HG02623 (cell line): ENCODE measurements at regions not wholly inside any gene's neighbourhood (a gene's known extent, or its start where the extent isn't known, plus 50 kb on each side); places are given as distances from the start of the nearest gene placed in this dataset.

Experiments
- ATAC-seq: cut with Tn5 transposase; IDR thresholded peaks from one replicate; pipeline ENCODE4 v1.9.1; 2021; ENCODE audit warnings: moderate library complexity; ENCODE audit not compliant: unreplicated experiment

- no peak for ATAC-seq
Measured at GRCh38 chr10:78910886-78911285, 157.9 kb upstream of the ZMIZ1 start.

DNA sequence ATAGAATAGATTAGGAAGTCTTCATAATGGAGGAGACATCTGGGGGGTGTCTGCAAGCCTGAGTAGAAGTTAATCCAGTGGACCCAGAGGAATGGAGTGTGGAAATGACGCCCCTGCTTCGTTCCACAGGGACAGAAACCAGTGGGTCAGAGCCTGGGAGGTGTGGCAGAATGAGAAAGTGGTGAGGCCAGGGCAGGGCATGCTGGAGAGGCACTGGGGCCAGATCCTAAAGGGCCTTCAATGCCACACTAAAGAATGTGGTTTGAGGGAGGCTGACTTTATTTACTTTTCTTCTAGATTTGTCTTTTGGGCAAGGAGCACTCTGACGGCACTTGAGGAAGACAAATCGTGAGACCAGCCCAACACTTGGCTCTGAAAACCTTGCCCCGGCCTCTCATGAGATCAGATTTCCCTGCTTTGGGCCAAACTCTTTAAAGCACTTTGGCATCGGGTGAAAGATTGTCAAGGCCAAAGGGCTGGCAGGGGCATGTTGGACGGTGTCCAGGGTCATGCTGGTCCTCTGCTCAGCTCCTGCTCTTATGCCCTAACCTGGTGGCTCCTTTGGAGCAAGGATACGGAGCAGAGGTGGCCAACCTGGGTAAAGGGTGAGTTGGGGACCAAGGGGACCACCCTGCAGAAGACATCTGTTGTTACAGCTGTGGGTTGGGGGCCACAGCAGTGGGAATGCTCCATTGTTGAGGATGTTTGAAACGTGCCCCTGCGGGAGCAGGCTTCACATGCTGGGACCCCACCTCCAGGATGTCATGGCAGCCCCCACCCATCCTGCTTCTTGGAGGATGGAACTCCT, 157.0 kb upstream of the ZMIZ1 start:
- no peak for ATAC-seq

GRCh38 chr10:78912361-78913218, 156.2 kb upstream of the ZMIZ1 start:
- ATAC-seq, result no peak

- ATAC-seq, result no peak
Measured at GRCh38 chr10:78913219-78914059, 155.3 kb upstream of the ZMIZ1 start.

DNA sequence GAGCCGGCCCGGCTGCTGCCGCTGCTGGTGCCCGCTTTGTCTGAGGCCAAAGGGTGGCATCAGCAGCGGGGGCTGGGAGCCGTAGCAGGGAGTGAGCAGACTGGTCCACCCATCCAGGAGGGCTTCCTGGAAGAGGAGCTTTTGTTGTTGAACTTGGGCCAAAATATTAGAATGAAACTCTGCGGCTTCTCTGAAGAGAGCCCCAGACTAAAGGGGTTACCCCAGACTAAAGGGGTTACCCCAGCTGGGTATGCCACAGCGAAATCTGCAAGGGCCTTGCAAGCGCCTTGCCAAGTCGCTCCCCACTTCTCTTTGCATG, 154.7 kb upstream of the ZMIZ1 start:
- no peak for ATAC-seq

DNA sequence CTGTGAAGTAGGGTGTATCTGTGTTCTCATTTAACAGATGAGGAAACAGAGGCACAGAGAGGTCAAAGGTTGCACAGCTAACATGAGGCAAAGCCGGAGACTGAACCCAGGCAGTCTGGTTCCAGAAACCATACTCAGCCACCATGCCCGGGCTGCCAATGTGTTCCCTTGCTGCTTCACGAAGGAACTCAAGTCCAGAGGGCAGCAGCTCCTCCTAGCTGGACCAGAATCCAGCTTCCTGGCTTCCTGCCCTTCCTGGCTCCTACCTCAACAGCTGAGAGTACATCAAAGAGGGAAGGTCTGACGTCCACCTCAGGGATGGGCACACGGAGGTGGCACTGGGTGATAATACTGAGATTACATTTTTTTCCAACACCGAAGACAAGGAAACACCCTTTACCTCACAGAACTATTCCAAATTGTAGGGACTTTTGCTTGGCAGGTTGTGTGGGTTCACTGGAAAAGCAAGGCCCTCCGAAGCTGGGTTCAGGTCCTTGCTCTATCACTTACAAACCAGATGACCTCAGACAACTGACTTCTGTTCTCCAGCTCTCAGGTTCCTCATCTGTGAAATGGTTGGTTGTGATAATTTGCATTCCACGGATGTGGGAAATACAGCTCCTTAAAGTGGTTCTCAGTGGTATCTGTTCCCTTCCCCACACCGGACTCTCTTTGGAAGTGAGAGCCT, 154.1 kb upstream of the ZMIZ1 start:
- ATAC-seq, result no peak

GRCh38 chr10:78915190-78915518, 153.6 kb upstream of the ZMIZ1 start:
- ATAC-seq, result no peak

DNA sequence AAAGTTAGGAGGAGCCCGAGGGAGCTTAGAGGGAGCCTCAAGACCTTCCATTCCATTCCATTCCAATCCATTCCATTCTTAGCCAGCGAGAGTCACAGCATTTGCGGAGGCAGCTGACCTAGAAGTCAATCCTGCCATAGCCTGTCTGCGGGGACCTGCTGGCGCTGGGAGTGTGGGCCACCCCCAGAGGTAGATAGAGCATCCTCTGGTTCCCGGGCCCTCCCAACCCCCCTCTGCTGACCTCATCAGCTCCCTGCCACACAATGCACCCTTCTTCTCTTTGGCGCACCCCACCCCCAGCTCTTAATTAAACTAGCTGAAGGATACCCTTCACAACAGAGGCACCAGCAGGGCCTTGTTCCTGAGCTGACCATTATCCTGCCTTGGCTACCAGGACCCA, 152.5 kb upstream of the ZMIZ1 start:
- no peak for ATAC-seq

- no peak for ATAC-seq
Measured at GRCh38 chr10:78919181-78919966, 149.4 kb upstream of the ZMIZ1 start.

- no peak for ATAC-seq
Measured at GRCh38 chr10:78920011-78920410, 148.8 kb upstream of the ZMIZ1 start.

- ATAC-seq, result no peak
Measured at GRCh38 chr10:78921895-78922294, 146.9 kb upstream of the ZMIZ1 start.

GRCh38 chr10:78923647-78924318, 145.0 kb upstream of the ZMIZ1 start:
- ATAC-seq, result no peak

DNA sequence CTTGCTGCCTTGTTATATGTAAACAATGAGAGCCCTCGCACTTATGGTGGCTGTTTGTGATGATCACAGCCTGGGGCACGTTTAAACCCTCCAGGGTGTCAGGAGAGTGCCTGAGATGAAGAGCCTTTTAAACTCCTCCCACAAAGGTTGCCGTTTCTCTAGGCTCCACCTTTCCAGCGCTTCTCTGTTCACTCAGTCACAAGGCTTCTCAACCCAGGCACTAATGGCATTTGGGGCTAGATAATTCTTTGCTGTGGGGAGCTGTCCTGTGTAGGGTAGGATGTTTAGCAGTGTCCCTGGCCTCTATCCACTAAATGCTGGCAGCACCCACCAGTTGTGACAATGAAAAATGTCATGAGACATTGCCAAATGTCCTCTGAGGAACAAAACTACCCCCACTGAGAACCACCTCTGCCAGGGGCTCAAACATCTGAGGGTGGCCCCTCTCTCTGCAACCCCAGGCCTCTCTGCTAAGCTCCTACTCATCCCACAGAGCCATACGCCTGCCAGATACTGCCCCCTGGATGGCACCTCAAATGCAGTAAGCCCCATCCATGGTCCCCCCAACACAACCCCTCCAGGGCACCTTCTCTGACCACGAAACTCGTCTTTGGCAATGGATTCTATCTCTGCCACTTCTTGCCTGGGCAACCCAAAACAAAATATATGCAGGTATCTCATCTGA, 144.3 kb upstream of the ZMIZ1 start:
- no peak for ATAC-seq

DNA sequence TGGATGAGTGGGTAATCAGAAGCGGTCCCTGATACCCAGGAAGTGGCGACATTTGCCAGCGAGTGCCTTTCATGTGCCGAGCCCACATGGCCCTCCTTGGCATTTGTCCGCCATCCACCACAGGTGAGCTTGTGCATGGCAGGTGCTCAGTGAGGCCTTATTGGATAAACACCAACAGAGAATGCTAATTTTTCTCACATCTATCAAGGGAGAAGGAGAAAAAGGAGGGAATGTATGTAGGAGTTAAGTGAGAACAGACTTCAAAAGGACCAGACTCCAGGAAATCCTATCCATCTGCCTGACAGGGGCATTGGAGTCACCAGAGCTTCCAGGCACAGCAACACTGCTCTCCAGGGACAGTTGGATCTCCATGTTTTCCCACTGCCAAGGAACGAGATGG, 143.5 kb upstream of the ZMIZ1 start:
- ATAC-seq, result no peak

DNA sequence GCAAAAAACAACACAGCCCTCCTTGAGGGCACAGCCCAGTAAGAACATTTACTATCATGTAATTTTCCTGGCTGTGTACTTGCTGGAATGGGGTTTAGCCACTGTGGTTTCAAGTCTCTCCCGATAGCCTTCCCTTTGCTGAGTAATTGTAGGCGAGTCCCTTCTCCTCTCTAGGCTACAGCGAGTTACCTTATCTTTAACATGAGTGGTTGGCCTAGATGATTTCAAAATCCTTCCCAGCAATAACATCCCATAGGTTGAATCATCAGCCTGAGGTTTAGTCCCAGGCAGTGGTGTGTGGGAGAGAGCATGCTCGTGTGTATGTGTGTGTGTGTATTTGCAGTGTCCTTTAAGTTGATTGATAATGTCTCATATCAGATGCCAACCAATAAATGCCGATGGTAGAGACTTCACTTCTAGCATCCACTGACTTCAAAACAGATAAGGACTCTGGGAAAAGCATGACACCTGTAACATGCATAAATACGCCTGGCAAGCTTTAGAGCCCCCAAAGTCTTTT, 142.9 kb upstream of the ZMIZ1 start:
- no peak for ATAC-seq

DNA sequence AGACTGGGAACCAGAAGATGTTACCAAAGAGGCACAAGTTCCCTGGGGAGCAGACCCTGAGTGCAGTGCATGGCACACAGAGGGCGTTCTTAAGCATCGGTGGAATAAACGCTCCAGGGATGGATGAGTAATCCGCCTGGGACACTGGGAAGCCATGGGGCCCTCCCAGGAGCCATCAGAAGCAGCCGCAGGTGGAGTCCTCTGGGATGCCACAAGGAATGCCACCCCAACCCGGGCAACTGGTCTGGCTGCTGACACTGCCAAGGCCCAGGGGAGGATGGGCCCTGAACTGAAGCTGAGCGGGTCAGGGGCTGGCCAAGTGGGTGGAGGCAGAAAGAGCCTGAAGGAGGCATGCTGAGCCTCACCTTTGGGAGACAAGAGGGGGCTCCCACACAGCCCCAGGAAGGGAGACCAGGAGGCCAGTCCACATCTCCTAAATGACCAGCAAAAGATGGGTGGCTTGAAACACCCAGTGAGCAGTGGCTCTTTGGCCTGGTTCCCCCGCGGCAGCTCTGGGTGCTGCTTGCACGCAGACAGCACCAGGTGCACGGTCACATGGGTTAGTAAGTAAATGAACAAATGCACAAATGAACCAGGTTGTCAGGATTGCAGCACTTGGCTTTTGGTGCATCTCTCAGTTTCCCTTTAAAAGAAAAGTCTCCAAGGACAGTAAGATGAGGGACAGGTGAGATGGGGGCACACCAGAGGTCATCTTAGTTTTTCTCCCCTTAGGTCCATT, 141.3 kb upstream of the ZMIZ1 start:
- no peak for ATAC-seq

DNA sequence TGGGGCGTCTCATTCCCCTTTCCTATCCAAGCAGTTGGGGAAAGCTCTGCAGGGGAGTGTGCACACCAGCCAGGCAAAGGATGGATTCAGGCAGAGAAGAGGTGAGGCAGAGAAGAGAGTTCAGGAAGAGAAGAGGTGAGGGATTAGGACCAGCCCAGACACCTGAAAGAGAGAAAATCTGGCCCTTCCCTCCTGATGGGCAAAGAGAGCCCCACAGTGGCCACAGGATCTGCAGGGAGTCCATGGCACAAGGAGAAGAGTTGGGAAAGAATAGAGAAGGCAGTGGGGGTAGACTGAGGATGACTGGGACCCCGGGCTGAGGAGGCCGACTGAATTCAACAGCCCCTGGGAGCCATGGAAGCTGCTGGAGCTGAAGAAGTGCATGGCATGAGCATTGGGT, 140.4 kb upstream of the ZMIZ1 start:
- ATAC-seq, result no peak

DNA sequence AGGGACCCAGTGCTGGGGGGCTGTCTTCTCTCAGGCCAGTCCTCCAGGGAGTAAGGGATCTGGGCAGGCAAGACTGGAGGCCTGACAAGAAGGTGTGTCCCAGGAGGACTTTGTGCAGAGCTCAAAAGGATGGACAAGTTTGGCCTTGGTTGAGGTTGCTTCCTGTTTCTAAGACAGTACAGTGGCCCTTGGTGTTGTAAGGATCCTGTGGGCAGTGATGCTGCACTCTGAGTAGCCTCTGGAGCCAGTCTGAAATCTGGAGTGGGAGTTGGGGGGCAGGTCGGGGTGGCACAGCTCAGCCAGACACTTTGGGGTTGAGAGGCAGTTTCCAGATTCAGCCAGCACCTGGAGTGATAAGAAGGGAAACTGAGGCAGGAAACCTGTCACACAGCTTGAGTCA, 139.2 kb upstream of the ZMIZ1 start:
- ATAC-seq, result no peak
